Activated naive CD4-positive, alpha-beta T cell treated with anti-CD3 and anti-CD28 coated beads, Interleukin-2, amount 50 U/mL, for 24 hours (primary cell): ENCODE measurements at regions not wholly inside any gene's neighbourhood (a gene's known extent, or its start where the extent isn't known, plus 50 kb on each side); places are given as distances from the start of the nearest gene placed in this dataset.
"Not testable (repeated sequence)": the region's sequence is repeated elsewhere in the genome, so short reads cannot be mapped to it uniquely, and the experiment has no call there.

Experiments used
- H3K27ac Mint-ChIP-seq: one replicate; pipeline ENCODE4 v1.8.0; 2021; ENCODE audit warnings: mild to moderate bottlenecking, mixed read lengths
- H3K27me3 Mint-ChIP-seq: one replicate; pipeline ENCODE4 v1.8.0; 2021; ENCODE audit warnings: mixed read lengths
- H3K36me3 Mint-ChIP-seq: one replicate; pipeline ENCODE4 v1.8.0; 2021; ENCODE audit warnings: mixed read lengths
- H3K4me1 Mint-ChIP-seq: one replicate; pipeline ENCODE4 v1.8.0; 2021; ENCODE audit warnings: mixed read lengths
- H3K4me3 Mint-ChIP-seq: one replicate; pipeline ENCODE4 v1.8.0; 2021; ENCODE audit warnings: mild to moderate bottlenecking, mixed read lengths
- H3K9me3 Mint-ChIP-seq: one replicate; pipeline ENCODE4 v1.8.0; 2021; ENCODE audit warnings: mixed read lengths

- no peak overlapping the region for H3K4me3 Mint-ChIP-seq
- peaks cover 12% of the 10 kb centered on the region for H3K9me3 Mint-ChIP-seq
- H3K36me3 Mint-ChIP-seq: peaks cover 4% of the 10 kb centered on the region
- no peaks in the 10 kb centered on the region for H3K4me1 Mint-ChIP-seq
- no peak overlapping the region for H3K27ac Mint-ChIP-seq
- H3K27me3 Mint-ChIP-seq: no peaks in the 10 kb centered on the region
Measured at GRCh38 chr3:101913168-101913567, 63.9 kb downstream of the NFKBIZ start.

- not testable (repeated sequence) for H3K36me3 Mint-ChIP-seq, H3K27me3 Mint-ChIP-seq, H3K4me1 Mint-ChIP-seq, H3K27ac Mint-ChIP-seq, H3K4me3 Mint-ChIP-seq
- peaks cover 17% of the 10 kb centered on the region for H3K9me3 Mint-ChIP-seq
Measured at GRCh38 chr3:101917761-101918160, 68.4 kb downstream of the NFKBIZ start.

DNA sequence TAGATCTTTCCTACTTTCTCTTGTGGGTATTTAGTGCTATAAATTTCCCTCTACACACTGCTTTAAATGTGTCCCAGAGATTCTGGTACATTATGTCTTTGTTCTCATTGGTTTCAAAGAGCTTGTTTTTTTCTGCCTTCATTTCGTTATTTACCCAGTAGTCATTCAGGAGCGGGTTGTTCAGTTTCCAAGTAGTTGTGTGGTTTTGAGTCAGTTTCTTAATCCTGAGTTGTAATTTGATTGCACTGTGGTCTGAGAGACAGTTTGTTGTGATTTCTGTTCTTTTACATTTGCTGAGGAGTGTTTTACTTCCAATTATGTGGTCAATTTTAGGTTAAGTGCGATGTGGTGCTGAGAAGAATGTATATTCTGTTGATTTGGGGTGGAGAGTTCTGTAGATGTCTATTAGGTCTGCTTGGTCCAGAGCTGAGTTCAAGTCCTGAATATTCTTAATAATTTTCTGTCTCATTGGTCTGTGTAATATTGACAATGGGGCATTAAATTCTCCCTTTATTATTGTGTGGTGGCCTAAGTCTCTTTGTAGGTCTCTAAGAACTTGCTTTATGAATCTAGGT, 72.9 kb downstream of the NFKBIZ start:
- not testable (repeated sequence) for H3K4me3 Mint-ChIP-seq, H3K27ac Mint-ChIP-seq, H3K27me3 Mint-ChIP-seq, H3K36me3 Mint-ChIP-seq
- Mint-ChIP-seq H3K9me3 (peaks cover 14% of the 10 kb centered on the region), H3K4me1 (peaks cover 25% of the 10 kb centered on the region)

DNA sequence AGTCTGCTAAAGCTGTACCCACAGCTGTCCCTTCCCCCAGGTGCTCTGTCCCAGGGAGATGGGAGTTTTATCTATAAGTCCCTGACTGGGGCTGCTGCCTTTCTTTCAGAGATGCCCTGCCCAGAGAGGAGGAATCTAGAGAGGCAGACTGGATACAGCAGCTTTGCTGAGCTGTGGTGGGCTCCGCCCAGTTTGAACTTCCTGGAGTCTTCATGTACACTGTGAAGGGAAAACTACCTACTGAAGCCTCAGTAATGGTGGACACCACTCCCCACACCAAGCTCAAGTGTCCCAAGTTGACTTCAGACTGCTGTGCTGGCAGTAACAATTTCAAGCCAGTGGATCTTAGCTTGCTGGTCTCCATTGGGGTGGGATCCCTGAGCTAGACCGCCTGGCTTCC, 75.3 kb downstream of the NFKBIZ start:
- not testable (repeated sequence) for H3K9me3 Mint-ChIP-seq, H3K27me3 Mint-ChIP-seq, H3K27ac Mint-ChIP-seq, H3K4me3 Mint-ChIP-seq, H3K36me3 Mint-ChIP-seq
- H3K4me1 Mint-ChIP-seq: peaks cover 25% of the 10 kb centered on the region

DNA sequence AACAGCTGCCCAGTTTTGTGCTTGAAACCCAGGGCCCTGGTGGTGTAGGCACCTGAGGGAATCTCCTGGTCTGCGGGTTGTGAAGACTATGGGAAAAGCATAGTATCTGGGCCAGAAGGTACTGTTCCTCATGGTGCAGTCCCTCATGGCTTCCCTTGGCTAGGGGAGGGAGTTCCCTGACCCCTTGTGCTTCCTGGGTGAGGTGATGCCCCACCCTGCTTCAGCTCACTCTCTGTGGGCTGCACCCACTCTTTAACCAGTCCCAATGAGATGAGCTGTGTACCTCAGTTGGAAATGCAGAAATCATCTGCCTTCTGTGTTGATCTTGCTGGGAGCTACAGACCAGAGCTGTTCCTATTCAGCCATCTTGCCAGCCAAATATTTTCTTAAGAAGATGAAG, 75.8 kb downstream of the NFKBIZ start:
- Mint-ChIP-seq H3K4me1 (peaks cover 25% of the 10 kb centered on the region), H3K4me3 (peak overlapping the region; percentile 8)
- H3K9me3 Mint-ChIP-seq, H3K27me3 Mint-ChIP-seq, H3K36me3 Mint-ChIP-seq, H3K27ac Mint-ChIP-seq: not testable (repeated sequence)

DNA sequence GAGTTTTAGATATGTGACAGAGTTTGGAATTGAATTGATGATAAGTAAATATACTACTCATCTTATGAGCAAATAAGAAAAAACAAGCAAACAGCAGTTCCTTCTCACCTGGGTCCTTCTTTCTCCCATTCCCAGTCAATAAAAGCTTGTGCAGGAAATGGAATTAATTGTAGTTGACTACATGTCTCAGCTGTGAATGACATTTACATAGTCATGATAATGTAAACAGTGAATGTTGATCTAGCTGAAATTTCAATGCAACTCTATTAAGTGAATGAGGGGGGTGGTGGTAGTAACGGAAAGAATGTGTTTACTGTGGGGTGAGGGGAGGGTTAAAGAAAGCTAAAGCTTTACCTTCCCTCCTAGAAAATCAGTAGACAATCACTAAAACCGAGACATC, 76.2 kb downstream of the NFKBIZ start:
- Mint-ChIP-seq H3K27ac (no peak overlapping the region), H3K4me3 (peak overlapping the region; percentile 8), H3K27me3 (no peaks in the 10 kb centered on the region), H3K4me1 (peaks cover 25% of the 10 kb centered on the region), H3K36me3 (no peaks in the 10 kb centered on the region), H3K9me3 (no peaks in the 10 kb centered on the region)

- Mint-ChIP-seq H3K27ac (peak overlapping the region; percentile 56), H3K36me3 (no peaks in the 10 kb centered on the region), H3K27me3 (no peaks in the 10 kb centered on the region), H3K9me3 (no peaks in the 10 kb centered on the region), H3K4me1 (peaks cover 25% of the 10 kb centered on the region), H3K4me3 (no peak overlapping the region)
Measured at GRCh38 chr3:101926594-101927105, 77.3 kb downstream of the NFKBIZ start.

DNA sequence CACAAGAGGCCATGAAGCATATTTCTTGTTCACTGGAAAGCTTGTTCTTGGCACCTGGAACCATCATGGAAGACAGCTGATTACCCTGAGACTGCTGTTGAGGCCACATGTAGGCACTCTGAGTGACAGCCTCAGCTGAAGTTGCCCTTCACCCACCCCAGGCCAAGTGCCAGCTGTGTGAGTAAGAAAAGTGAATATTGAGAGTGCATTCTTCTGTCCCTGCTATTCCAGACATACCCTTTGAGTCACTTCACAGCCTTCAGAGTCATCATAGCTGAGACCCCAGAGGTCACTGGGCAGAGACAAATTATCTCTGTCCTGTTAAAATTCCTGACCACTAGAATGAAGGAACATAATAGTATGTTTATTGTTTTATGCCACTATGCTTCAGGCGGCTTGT, 79.6 kb downstream of the NFKBIZ start:
- H3K27ac Mint-ChIP-seq: no peak overlapping the region
- no peaks in the 10 kb centered on the region for H3K9me3 Mint-ChIP-seq
- no peak overlapping the region for H3K4me3 Mint-ChIP-seq
- peaks cover 1% of the 10 kb centered on the region for H3K36me3 Mint-ChIP-seq
- no peaks in the 10 kb centered on the region for H3K27me3 Mint-ChIP-seq
- peaks cover 33% of the 10 kb centered on the region for H3K4me1 Mint-ChIP-seq

GRCh38 chr3:101931081-101931480, 81.8 kb downstream of the NFKBIZ start:
- Mint-ChIP-seq H3K27ac (no peak overlapping the region), H3K4me1 (peaks cover 31% of the 10 kb centered on the region), H3K36me3 (peaks cover 3% of the 10 kb centered on the region), H3K27me3 (no peaks in the 10 kb centered on the region), H3K4me3 (no peak overlapping the region), H3K9me3 (no peaks in the 10 kb centered on the region)

- Mint-ChIP-seq H3K4me3 (no peak overlapping the region), H3K9me3 (peaks cover 7% of the 10 kb centered on the region), H3K27me3 (no peaks in the 10 kb centered on the region), H3K4me1 (peaks cover 40% of the 10 kb centered on the region), H3K36me3 (peaks cover 5% of the 10 kb centered on the region), H3K27ac (no peak overlapping the region)
Measured at GRCh38 chr3:101932326-101933068, 83.2 kb downstream of the NFKBIZ start.

GRCh38 chr3:101936419-101937356, 87.4 kb downstream of the NFKBIZ start:
- Mint-ChIP-seq H3K27me3 (no peaks in the 10 kb centered on the region), H3K4me3 (peak overlapping the region; percentile 80), H3K36me3 (peaks cover 5% of the 10 kb centered on the region), H3K27ac (peak overlapping the region; percentile 95), H3K4me1 (peaks cover 40% of the 10 kb centered on the region), H3K9me3 (peaks cover 7% of the 10 kb centered on the region)

- Mint-ChIP-seq H3K9me3 (peaks cover 7% of the 10 kb centered on the region), H3K4me1 (peaks cover 42% of the 10 kb centered on the region), H3K27ac (no peak overlapping the region), H3K36me3 (peaks cover 4% of the 10 kb centered on the region), H3K4me3 (no peak overlapping the region), H3K27me3 (no peaks in the 10 kb centered on the region)
Measured at GRCh38 chr3:101938262-101938847, 89.0 kb downstream of the NFKBIZ start.

GRCh38 chr3:101939361-101940049, 90.2 kb downstream of the NFKBIZ start:
- peaks cover 2% of the 10 kb centered on the region for H3K36me3 Mint-ChIP-seq
- H3K27me3 Mint-ChIP-seq: no peaks in the 10 kb centered on the region
- H3K9me3 Mint-ChIP-seq: peaks cover 7% of the 10 kb centered on the region
- H3K4me1 Mint-ChIP-seq: peaks cover 43% of the 10 kb centered on the region
- H3K4me3 Mint-ChIP-seq: no peak overlapping the region
- no peak overlapping the region for H3K27ac Mint-ChIP-seq

DNA sequence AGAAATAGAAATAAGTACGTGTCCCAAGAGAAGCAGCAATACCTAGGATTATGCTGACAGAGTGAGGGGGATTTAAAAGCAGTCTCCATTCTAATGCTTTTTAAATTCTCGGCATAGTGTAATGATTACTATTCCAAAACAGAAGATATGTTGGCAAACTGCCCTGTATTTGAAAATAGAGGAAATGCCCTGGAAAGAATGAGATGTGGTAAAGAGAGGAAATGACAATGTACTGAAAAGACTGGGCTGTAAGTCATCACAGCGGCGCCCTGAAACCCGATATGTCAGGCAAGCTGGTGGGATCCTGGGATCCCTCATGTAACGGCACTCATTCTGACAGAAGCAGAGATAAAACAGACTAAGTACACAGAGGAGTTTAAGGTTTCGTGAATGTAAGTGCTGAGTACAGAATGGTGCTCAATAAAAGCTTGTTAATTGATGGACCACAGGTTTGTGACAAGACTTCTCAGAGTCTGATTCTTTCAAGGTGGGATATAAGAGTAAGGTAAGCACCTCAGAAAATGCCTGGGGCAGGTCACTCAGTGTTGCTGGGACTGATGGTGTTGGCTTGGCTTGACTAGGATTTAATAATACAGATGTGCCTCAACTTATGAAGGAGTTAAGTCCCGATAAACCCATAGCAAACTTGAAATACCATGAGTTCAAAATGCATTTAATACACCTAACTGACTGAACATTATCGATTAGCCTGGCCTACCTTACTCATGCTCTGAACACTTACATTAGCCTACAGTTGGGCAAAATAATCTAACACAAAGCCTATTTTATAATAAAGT, 91.4 kb downstream of the NFKBIZ start:
- Mint-ChIP-seq H3K4me3 (no peak overlapping the region), H3K9me3 (peaks cover 7% of the 10 kb centered on the region), H3K27ac (no peak overlapping the region), H3K4me1 (peaks cover 40% of the 10 kb centered on the region), H3K27me3 (no peaks in the 10 kb centered on the region), H3K36me3 (peaks cover 2% of the 10 kb centered on the region)
